HL-60 (cell line): ENCODE measurements at regions not wholly inside any gene's neighbourhood (a gene's known extent, or its start where the extent isn't known, plus 50 kb on each side); places are given as distances from the start of the nearest gene placed in this dataset.
"Not testable (repeated sequence)": the region's sequence is repeated elsewhere in the genome, so short reads cannot be mapped to it uniquely, and the experiment has no call there.

ENCODE experiments used
- DNase-seq, 2 experiments: peaks; one replicate each; pipeline ENCODE4 v3.0.0-alpha.2; 2010 to 2020; ENCODE audit warnings: low read depth in 1 of 2, low spot score in 1 of 2
- H3K27ac ChIP-seq: fragments of 250-450 bp; sonication (Bioruptor Pico); replicated peaks from 2 replicates; pipeline ENCODE4 v1.5.1; 2020; ENCODE audit warnings: mild to moderate bottlenecking, moderate library complexity
- H3K27me3 ChIP-seq: fragments of 250-450 bp; sonication (Bioruptor Pico); 2 replicates; pipeline ENCODE4 v1.5.1; 2021; ENCODE audit warnings: mild to moderate bottlenecking, moderate library complexity; ENCODE audit not compliant: insufficient read depth, poor library complexity, severe bottlenecking
- H3K4me3 ChIP-seq: replicated peaks from 2 replicates; pipeline ENCODE4 v1.5.1; 2011; ENCODE audit warnings: mild to moderate bottlenecking, control low read depth, low read length; ENCODE audit not compliant: insufficient read depth
- CTCF ChIP-seq: IDR thresholded peaks from one replicate; pipeline ENCODE4 v1.5.1; 2011; ENCODE audit warnings: low read length, control low read depth, inconsistent platforms; ENCODE audit not compliant: insufficient read depth
- GABPA ChIP-seq: IDR thresholded peaks from 2 replicates; pipeline ENCODE4 v1.6.1; 2012; ENCODE audit warnings: low read depth
- POLR2AphosphoS5 ChIP-seq: IDR thresholded peaks from 2 replicates; pipeline ENCODE4 v1.6.1; 2012; ENCODE audit warnings: low read depth
- REST ChIP-seq: IDR thresholded peaks from 2 replicates; pipeline ENCODE4 v1.6.1; 2012; ENCODE audit warnings: low read depth; ENCODE audit not compliant: insufficient replicate concordance
- SPI1 ChIP-seq: IDR thresholded peaks from 2 replicates; pipeline ENCODE4 v1.6.1; 2012; ENCODE audit warnings: low read depth, mild to moderate bottlenecking, borderline replicate concordance

- Histone ChIP-seq H3K27me3 (no peaks in the 10 kb centered on the region), H3K4me3 (no peak overlapping the region), H3K27ac (no peak overlapping the region)
- no peak for DNase-seq
- TF ChIP-seq CTCF (no peak), GABPA (no peak), REST (no peak), SPI1 (no peak), POLR2AphosphoS5 (no peak)
Observed at GRCh38 chr5:87524217-87524616, 111.5 kb upstream of the CCNH start.

GRCh38 chr5:87511778-87512177 lies 99.0 kb upstream of the CCNH start:
- not testable (repeated sequence) for H3K27me3 ChIP-seq, DNase-seq, H3K4me3 ChIP-seq, H3K27ac ChIP-seq

- no peak for DNase-seq
- Histone ChIP-seq H3K27me3 (no peaks in the 10 kb centered on the region), H3K4me3 (no peak overlapping the region), H3K27ac (no peak overlapping the region)
- TF ChIP-seq POLR2AphosphoS5 (no peak), REST (no peak), CTCF (no peak), GABPA (no peak), SPI1 (no peak)
Observed at GRCh38 chr5:87503004-87503403, 90.3 kb upstream of the CCNH start.

- no peak for DNase-seq
- no peak overlapping the region for H3K27ac ChIP-seq
- TF ChIP-seq POLR2AphosphoS5, result no peak
- H3K27me3 ChIP-seq, result no peaks in the 10 kb centered on the region
- no peak overlapping the region for H3K4me3 ChIP-seq
Observed at GRCh38 chr5:87499478-87500410, 87.0 kb upstream of the CCNH start.
